ENCODE measurements at regions not wholly inside any gene's neighbourhood (a gene's known extent, or its start where the extent isn't known, plus 50 kb on each side); places are given as distances from the start of the nearest gene placed in this dataset.

DNA sequence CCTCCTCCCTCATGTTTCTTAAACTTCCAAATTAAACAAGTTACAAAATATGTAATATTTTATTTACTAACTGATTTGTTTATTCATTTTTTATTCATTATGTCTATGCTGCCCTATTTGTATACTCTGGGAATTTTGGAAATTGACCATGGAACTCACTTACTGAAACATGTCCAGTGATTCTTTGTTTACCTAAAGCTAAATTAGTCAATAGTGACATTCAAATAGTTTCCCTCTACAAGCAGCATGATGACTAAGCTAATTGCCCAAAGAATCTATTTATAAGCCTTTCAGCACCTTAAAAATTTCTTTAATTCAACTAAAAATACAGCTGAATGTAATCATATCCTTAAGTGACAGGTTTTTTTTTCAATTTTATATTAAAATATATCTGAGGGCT lies 437.7 kb downstream of the SI start:
- H3K4me1 ChIP-seq (ENCODE audit: control insufficient read depth in 1 of 2, low read depth in 2 of 2), result no peaks in the 10 kb centered on the region
- no peak overlapping the region for H3K27ac ChIP-seq
- ATAC-seq (ENCODE audit: insufficient number of reproducible peaks, low FRiP score, low read depth) (no peak), DNase-seq (ENCODE audit: low spot score) (no peak)
- H3K9me3 ChIP-seq, result no peaks in the 10 kb centered on the region
- H3K36me3 ChIP-seq, result no peaks in the 10 kb centered on the region
- no peak overlapping the region for H3K4me3 ChIP-seq
- no peaks in the 10 kb centered on the region for H3K27me3 ChIP-seq (replicated peaks; ENCODE audit: insufficient read depth)
- TF ChIP-seq, protein P1, sequence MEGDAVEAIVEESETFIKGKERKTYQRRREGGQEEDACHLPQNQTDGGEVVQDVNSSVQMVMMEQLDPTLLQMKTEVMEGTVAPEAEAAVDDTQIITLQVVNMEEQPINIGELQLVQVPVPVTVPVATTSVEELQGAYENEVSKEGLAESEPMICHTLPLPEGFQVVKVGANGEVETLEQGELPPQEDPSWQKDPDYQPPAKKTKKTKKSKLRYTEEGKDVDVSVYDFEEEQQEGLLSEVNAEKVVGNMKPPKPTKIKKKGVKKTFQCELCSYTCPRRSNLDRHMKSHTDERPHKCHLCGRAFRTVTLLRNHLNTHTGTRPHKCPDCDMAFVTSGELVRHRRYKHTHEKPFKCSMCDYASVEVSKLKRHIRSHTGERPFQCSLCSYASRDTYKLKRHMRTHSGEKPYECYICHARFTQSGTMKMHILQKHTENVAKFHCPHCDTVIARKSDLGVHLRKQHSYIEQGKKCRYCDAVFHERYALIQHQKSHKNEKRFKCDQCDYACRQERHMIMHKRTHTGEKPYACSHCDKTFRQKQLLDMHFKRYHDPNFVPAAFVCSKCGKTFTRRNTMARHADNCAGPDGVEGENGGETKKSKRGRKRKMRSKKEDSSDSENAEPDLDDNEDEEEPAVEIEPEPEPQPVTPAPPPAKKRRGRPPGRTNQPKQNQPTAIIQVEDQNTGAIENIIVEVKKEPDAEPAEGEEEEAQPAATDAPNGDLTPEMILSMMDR (IDR thresholded peaks at IDR 0.05), result no peak

DNA sequence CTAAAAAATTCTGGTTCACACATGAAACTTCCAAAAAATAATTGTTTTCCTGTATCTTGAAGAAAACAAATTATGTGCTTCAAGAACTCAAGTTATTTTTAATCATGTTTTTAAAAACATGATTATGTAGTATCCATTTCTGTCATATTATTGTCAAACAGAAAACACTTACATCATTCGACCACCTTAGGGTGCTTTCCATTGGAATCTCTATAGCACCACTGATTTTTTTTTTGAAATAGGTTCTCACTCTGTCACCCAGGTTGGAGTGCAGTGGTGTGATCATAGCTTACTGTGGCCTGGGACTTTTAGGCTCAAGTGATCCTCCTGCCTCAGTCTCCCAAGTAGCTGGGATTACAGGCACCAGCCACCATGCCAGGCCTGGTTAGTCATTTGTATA lies 457.3 kb downstream of the SI start:
- DNase-seq (ENCODE audit: low spot score) (no peak), ATAC-seq (ENCODE audit: insufficient number of reproducible peaks, low FRiP score, low read depth) (no peak)
- H3K9me3 ChIP-seq, result no peaks in the 10 kb centered on the region
- H3K4me3 ChIP-seq, result no peak overlapping the region
- TF ChIP-seq, protein P1 (IDR thresholded peaks at IDR 0.05), result no peak
- H3K27ac ChIP-seq, result no peak overlapping the region
- H3K27me3 ChIP-seq (replicated peaks; ENCODE audit: insufficient read depth), result no peaks in the 10 kb centered on the region
- H3K36me3 ChIP-seq, result no peaks in the 10 kb centered on the region
- no peaks in the 10 kb centered on the region for H3K4me1 ChIP-seq (ENCODE audit: control insufficient read depth in 1 of 2, low read depth in 2 of 2)

GRCh38 chr3:164620423-164620822 lies 457.9 kb downstream of the SI start:
- Histone ChIP-seq H3K36me3 (no peaks in the 10 kb centered on the region), H3K9me3 (no peaks in the 10 kb centered on the region), H3K4me1 (ENCODE audit: control insufficient read depth in 1 of 2, low read depth in 2 of 2) (no peaks in the 10 kb centered on the region), H3K27ac (no peak overlapping the region), H3K27me3 (replicated peaks; ENCODE audit: insufficient read depth) (no peaks in the 10 kb centered on the region), H3K4me3 (no peak overlapping the region)
- DNase-seq (ENCODE audit: low spot score), result no peak
- ATAC-seq (ENCODE audit: insufficient number of reproducible peaks, low FRiP score, low read depth), result no peak
- TF ChIP-seq, protein P1 (IDR thresholded peaks at IDR 0.05), result no peak

DNA sequence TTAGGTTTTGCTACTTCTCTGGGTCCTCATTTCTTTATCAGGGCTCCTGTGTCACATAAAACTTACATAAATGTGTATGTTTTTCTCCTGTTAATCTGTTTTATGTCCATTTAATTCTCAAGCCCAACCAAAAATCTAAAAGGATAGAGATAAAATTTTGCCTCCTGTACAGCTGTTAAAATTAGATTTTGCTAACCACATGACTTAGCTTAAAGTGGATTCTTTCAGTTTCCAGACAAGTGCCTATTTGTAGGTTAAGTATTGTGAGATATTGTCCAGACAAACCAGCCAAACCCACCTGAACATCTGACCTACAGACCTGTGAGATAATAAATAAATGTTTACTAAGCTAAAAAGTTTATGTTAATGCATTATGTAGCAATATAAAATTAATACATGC lies 465.5 kb downstream of the SI start:
- Histone ChIP-seq H3K4me1 (ENCODE audit: control insufficient read depth in 1 of 2, low read depth in 2 of 2) (no peaks in the 10 kb centered on the region), H3K27me3 (replicated peaks; ENCODE audit: insufficient read depth) (no peaks in the 10 kb centered on the region), H3K4me3 (no peak overlapping the region), H3K9me3 (no peaks in the 10 kb centered on the region), H3K36me3 (no peaks in the 10 kb centered on the region), H3K27ac (no peak overlapping the region)
- TF ChIP-seq, protein P1 (IDR thresholded peaks at IDR 0.05), result no peak
- DNase-seq (ENCODE audit: low spot score) (no peak), ATAC-seq (ENCODE audit: insufficient number of reproducible peaks, low FRiP score, low read depth) (no peak)

GRCh38 chr3:164608554-164609276 lies 469.6 kb downstream of the SI start:
- Histone ChIP-seq H3K36me3 (no peaks in the 10 kb centered on the region), H3K27ac (no peak overlapping the region), H3K9me3 (no peaks in the 10 kb centered on the region), H3K27me3 (replicated peaks; ENCODE audit: insufficient read depth) (no peaks in the 10 kb centered on the region), H3K4me3 (no peak overlapping the region), H3K4me1 (ENCODE audit: control insufficient read depth in 1 of 2, low read depth in 2 of 2) (no peaks in the 10 kb centered on the region)
- ATAC-seq (ENCODE audit: insufficient number of reproducible peaks, low FRiP score, low read depth) (no peak), DNase-seq (ENCODE audit: low spot score) (no peak)
- TF ChIP-seq, protein P1 (IDR thresholded peaks at IDR 0.05), result no peak

Data from thoracic aorta (tissue), 2 donors.